SK-N-MC (cell line): ENCODE measurements at regions not wholly inside any gene's neighbourhood (a gene's known extent, or its start where the extent isn't known, plus 50 kb on each side); places are given as distances from the start of the nearest gene placed in this dataset.

ENCODE experiments used
- EZH2 ChIP-seq: fragments of 200-600 bp; sonication (generic); IDR thresholded peaks from one replicate; pipeline ENCODE4 v1.6.1; 2017; ENCODE audit warnings: antibody characterized with exemption
- POLR2AphosphoS5 ChIP-seq: IDR thresholded peaks from 2 replicates; pipeline ENCODE4 v1.6.1; 2012; ENCODE audit warnings: mild to moderate bottlenecking, low read depth, low read length, borderline replicate concordance

DNA sequence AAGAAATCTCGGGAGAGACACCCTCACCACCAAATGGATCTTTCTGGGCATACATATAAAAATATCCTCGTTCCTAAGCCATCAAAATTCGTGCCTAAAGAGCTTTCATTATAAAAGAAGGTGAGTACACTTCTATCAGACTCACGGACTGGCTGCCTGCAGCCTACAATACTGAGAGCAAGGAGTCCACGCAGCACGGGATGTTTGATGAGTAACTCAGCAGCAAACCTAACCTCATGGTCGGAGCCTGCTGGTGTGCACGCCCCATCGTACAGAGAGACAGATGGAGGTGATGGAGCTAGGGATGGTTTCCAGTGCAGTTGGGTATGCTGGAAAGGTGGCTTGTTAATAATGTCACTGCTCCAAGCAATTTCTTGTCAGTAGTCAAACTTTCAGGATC lies 256.2 kb downstream of the FIGN start:
- TF ChIP-seq EZH2 (no peak), POLR2AphosphoS5 (no peak)
